Epidermal melanocyte (primary cell): ENCODE measurements at regions not wholly inside any gene's neighbourhood (a gene's known extent, or its start where the extent isn't known, plus 50 kb on each side); places are given as distances from the start of the nearest gene placed in this dataset.
"Not testable (repeated sequence)": the region's sequence is repeated elsewhere in the genome, so short reads cannot be mapped to it uniquely, and the experiment has no call there.

ENCODE experiments used
- DNase-seq: peaks from one replicate; pipeline ENCODE4 v3.0.0; 2011; ENCODE audit warnings: low spot score; ENCODE audit not compliant: insufficient read length

DNA sequence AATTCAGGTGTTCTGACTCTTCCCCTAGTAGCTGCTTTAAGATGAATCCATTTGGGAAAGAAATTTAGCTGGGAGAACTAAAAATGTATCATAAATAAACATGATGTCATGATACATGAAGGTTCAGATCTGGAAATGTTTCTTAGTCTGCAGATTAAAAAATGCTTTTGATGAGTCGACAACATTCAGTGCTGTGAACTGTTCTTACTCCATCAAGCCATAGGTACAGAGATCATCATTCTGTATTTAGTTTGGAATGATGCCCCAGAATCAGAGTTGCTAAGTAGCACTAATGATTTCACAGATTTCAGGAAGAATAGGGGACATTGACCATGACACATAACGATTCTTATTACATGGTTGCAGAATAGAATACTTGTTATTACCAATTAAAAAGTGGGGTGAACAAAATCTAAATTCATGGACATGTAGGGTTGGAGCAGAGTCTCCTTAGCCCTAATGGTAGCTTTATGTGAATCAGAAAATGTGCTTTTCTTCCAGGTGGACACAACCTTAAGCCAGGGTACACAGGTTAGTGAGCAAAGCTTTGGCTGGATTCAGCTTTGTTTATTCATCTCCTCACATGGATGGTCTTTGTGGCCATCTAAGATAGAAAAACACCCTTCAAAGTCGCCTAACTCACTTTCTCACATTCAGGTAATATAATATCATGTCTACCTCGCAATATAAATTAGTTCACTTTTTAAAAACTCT, 205.4 kb upstream of the SEL1L start:
- DNase-seq, result no peak

DNA sequence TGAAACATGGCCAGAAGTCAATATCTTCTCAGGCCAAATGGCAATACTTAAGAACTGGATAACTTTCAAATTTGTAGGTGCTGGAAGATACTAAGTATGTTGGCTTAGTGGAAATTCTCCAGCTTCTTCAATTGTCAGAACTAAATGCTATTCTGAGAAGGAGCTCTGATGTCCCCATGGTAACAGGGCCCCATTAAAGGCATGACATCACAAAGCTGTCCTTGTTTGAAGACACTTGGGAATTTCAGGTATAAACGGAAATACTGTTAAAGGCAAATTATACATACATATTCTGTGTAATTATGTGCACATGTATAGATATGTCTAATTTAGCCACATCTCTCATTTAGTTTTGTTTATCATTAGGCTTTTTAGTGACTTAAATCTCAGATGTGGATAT, 210.0 kb upstream of the SEL1L start:
- DNase-seq, result no peak

DNA sequence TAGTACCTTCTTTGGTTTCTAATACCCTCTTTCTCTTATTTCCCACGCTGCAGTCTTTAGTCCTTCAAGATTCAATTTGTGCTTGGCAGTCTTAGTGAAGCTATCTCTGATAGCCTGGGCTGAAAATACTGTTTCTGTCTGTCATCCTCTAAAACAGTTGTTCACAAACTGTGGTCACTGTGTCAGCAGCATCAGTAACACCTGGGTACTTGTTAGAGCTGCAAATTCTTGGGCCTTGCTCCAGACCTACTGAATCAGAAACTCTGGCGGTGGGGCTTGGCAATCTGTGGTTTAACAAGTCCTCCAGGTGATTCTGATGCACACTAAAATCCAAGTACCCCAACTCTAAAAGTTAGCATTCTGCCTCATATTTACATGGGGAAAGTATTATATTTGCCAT, 217.5 kb upstream of the SEL1L start:
- DNase-seq, result no peak

DNA sequence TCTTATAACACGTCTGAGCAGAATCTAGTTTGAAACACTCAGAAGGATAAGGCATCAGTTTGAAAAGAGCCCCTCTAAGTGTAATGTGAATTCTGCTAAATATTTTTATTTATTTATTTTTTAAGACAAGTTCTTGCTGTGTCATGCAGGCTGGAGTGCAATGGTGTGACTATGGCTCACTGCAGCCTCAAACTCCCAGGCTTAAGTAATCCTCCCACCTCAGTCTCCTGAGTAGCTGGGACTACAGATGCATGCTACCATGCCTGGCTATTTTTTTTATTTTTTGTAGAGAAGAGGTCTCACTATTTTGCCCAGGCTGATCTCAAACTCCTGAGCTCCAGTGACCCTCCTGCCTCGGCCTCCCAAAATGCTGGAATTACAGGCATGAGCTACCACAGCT, 225.9 kb upstream of the SEL1L start:
- no peak for DNase-seq

DNA sequence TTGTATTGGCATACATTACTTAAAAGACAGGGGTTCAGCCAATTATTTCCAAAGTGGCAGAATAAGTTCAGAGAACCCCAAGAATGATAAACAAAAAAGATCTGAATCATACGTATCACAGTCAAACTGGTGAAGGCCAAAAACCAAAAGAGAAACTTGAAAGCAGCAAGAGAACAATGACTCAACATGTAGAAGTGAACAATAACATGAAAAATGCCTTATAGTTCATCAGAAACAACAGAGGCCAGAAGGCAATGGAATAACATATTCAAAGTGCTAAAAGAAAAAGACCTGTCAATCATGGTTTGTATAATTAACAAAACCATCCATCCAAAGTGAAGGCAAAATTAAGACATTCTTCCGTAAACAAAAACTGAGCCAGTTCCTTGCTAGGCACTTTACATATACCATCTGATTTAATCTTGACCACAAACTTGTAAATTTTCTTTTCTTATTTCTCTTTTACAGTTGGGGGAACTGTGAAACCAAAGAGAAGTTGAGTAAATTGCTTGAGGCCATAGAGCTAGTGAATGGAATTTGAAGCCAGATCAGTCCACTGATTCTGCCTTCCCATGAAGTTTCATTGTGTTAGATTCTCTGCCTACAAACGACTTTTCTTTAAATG, 232.1 kb upstream of the SEL1L start:
- DNase-seq, result no peak

DNA sequence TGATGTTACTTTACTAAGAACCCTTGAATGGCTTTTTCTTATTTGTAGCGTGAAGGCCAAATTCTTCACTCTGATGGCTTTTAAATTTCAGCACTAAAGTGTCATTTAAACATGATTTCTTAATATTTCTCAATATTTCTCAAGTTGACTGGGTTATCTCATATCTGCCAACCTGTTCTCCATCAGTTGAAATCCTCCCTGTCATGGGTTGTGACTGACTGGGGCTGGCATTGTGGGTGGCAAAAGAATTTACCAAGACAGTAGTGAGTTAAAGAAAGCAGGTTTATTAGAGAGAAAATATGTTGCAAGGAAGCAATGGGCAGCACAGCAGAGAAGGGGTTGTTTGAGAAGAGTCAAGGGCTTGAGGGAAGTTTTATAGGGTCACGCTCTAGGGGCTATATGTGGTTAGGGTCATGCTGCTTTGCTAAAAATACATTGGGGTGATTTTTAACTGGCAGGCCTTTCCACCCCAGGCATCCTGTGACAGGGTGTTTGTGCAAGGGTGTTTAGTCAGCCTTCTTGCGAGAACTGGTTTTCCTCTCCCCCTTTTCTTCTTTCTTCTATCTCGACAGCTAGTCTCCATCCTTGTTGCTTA, 232.8 kb upstream of the SEL1L start:
- no peak for DNase-seq

DNA sequence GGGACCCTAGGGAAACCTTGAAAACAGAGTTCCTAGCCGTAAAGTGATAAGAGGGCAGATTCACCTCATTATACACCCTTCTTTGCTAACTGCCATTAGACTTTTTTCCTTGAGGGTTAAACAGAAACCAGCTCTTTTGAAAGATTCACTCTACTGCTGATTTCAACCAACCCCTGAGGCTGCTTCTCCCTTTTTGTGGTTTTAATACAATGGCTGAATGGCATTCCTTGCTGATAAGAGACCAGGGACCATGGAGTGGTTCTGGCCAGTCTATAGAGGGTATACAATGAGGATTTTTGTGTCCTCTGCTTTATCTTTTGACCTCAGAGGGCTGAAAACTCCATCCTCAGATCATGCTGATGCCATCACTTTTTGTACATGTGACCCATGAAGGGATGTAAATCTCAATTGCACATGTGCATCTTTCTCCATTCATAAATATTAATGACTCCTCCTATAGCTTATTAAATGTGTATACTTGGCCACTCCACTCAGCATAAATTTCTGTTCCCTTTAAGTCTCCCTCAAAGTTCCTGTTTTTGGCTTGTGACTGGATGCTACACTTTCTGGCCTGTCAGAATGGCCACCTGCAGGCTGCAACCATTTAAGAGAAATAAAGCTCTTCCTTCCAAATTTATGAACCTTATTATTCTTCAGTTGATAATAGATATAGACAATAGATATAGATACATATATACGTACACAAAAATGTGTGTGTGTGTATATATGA, 233.8 kb upstream of the SEL1L start:
- DNase-seq, result no peak

DNA sequence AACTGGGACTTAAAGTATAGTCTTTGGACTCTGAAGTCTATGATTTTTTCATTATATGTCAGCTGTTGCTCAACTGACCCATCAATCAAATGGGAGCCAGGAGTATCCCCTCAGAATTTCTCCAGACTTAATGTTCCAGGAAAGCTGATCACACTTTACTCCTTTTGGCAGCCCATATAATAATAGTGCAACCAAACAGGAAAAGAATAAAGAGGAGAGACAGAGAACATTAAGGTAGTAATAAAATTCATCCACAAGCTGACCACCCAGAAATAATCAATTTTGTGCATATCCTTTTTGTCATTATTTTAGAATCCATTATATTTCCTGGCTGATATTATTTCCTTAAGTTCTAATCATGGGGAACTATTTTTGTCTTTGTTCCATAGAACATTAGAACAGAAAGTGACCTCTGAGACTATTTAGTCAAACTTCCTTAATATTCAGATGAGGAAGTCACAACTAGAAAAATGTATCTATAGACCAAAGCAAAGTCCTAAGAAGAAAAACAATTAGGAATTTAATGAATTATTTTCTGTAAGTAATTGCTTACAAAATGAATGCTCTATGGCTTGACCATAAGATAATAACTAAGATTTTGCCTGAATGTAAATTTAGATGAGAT, 238.1 kb upstream of the SEL1L start:
- DNase-seq, result no peak

DNA sequence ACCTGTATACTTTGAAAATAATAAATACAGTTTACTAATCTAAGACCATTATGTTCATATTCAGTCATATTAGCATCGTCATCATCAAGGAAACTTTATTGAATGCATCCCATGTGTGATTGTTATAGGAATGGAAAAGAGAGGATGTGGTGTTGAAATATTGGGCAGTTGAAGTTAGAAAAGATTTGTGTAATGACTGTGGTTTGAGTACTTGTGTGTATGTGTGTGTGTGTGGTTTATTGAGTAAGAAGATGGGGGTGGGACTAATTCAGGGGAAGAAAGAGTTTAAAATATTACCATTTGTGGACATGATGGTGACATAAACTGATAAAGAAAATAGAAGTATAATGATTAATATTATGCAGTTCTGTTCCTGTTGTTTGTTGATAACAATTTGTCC, 238.7 kb upstream of the SEL1L start:
- DNase-seq, result no peak

DNA sequence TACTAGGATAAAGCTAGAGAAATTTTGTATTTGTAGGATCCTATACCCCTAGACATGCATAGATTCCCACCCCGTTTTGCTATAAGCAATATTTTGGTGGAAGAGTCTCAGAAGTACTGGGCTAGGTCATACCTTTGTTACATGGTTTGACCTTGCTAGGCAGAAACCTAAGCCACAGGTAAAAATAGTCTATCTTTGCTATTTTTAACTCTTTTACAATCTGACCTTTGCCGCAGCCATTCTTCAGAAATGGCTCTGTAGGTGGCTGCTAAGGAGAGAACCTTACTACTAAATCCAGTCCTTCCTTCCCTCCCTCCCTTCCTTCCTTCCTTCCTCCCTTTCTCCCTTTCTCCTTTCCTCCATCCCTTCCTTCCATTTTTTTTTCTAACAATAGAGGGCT, 242.9 kb upstream of the SEL1L start:
- no peak for DNase-seq

DNA sequence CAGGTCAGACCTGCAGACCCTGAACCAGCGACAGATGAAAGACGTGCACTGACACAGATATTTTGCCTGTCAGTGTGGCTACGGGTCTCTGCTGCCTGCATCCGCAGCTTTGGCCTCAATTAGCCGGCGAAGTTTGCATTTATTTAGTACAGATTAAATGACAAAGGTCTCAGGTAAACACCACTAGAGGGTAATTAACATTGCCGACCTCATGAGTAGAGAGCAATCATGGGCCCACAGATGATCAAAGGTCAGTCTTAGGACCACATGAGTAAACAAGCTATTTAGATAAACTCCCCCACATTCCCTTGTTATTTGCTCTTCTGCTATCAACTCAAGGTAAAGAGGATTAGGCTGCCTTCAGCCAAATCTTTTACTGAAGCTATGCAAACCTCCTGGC, 248.1 kb upstream of the SEL1L start:
- DNase-seq, result not testable (repeated sequence)

DNA sequence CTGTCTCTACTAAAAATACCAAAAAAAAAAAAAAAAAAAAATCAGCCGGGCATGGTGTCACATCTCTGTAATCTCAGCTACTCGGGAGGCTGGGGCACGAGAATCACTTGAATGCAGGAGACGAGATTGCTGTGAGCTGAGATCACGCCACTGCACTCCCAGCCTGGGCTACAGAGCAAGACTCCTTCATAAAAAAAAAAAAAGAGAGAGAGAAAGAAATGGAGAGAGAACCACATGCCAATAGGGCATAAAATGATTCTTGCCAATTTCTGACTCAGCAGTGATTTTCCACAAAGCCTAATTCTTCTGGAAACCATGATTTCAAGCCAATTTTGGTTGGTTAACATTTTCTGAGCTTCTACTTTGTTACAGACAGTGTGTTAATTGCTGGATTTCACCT, 250.4 kb upstream of the SEL1L start:
- no peak for DNase-seq

DNA sequence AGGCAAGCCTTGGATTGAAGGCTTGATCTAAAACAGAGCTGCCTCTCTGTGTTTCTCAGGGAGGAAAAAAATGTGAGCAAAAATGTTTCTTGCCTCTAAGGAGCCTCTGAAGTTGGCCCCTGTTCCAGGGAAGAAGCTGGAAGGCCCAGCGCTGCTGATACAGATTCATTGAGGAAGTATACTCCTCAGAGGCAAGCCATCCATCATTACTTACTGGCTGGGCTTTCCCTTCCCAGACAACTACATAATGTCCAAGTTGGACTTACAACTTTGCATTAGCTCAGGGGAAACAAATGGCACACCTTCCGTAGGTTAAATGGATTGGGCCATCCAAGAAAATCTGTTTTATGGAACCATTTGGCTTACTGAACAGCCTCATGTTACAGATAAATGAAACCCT, 263.7 kb upstream of the SEL1L start:
- DNase-seq, result no peak

DNA sequence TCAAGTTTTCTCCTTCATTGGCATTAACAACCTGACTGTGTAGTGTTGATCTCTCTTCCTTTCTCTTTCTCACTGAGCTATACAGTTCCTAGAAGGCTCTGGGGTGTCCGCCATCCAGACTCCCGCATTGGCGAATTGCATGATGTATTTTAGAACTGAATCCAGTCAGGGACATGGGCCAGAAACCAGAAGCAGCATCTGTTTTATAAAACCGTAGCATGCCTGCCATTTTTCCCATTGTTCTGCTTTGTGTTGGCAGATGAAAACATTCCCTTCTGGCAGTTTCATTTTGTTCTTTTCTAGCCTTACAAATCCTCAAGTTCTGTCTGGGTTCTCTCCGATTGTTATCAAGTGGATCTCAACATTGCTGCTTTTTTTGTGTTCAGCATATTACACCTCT, 268.3 kb upstream of the SEL1L start:
- DNase-seq, result no peak

DNA sequence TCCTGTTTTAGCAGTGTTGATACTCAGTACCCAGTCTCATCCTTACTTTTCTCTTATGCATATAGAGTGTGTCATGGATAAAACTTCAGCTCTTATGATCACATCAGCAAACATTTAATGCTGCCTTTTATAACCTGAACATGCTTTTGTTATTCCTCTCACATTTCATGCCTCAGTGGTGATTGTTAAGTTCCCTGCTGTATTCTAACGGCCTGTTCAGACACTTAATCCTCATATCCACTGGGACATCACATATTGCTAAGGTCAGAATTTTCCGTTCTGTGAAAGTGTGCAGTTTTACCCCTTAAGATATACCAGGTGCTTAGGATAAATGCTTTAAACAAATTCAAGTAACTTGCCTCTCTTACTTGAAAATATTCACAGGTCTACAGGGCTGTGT, 268.7 kb upstream of the SEL1L start:
- no peak for DNase-seq

DNA sequence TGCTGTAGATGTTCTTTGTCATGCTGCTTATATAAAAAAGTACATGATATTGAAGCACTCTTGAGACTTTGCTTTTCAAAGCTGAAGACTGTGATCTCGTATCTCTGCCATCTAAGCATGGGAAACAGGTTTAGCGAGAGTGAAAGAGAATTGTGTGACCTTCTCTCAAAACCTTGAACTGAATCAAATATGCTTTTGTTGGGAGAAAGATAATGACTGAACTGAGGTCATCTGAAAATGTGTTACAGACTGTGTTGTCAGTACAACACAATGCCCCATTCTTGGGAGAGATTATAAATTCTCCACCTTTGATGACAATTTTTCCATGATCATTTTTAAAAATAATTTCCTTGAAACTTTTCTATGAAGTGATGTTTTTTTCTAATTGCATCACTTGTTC, 272.1 kb upstream of the SEL1L start:
- no peak for DNase-seq

DNA sequence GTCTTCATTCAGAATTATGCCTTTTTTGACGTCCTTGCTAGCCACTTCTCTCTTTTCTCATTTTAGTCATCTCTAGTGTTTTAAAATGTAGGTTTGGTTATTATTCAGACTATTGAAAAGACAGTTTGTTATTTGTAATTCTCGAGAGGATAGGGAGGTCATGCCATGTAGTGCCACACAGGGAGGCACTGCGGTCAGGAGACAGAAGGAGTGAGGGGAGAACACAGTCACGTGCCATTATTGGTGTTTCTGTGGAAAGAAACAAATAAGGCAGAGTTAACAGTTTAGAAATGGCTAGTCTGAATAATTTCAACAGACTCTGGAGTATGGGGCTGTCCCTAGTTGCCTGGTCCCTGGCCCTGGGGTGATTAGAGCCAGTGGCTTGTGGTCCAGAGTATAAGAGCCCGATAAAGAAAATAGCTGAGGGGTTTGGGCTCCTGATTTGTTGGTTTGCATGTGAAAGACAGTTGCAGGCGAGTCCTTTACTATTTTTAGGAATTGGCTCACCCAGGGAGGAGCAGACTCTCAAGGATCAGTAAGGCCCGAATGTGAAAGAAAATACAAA, 278.1 kb upstream of the SEL1L start:
- DNase-seq, result no peak

DNA sequence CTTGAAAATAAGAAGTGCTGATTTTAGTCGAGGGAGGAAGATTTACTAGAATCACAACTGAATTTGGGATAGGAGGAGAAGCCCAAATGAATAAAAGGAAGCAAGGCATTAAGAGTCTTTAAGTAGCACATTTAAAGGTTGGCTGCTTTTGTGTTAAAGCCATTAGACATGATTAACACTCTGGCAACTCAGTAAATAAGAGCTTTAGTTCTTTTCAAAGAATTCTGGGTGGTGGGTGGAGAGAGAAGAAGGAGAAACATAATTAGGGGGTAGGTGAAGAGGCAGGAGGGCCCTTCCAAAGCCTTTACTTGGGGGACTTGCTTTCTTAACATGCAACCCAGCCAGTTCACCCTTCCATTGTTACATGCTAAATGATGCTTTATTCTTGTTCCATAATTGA, 284.6 kb upstream of the SEL1L start:
- DNase-seq, result no peak

DNA sequence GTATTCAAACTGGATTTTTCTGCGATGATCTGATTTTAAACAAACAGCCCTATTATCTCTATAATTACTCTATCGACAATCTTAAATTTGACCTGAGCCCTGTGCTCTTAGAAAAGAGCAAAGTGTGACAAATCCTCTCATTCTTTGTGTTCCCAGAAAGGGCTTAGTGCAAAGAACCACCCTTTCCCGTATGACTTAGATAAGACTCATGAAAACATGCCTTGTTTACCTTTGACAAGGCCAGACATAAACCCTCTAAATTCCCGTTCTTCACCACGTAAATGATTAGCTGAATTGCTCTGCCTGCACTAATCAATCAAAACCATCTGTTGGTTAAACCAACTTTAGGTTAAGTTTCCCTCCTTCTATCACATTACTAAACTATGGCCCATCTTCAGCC, 285.7 kb upstream of the SEL1L start:
- no peak for DNase-seq

DNA sequence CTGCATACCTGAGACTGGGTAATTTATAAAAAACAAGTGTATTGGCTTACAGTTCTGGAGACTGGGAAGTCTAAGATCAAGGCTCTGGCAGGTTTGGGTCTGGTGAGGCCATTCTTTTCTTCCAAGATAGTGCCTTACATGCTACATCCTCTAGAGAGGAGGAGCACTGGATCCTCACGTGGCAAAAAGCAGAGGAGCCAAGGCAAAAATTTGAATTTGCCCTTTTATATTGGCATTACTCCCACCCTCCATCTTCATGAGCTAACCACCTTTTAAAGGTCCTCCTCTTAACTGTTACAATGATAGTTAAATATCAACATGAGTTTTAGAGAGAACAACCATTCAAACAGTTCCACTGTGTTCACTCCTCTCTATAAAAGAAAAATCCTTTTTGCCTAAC, 286.3 kb upstream of the SEL1L start:
- no peak for DNase-seq

DNA sequence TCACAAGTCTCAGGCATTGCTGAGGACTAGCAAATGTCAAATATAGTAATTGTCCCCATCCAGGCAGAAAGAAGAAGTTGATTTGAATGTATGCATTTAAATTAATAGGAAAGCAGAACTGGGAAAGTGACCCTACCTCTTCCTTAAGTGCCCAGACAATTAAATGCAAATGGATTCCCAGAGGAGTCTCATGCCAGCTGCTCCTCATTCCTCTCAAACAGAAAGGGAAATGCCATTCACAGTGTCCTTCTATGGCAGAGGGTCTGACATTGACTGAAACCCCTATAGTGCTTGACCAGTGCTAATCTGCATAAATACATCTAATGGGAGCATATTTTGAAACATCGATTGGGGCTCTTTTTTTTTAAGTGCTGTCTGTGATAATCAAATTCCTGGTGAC, 292.4 kb upstream of the SEL1L start:
- DNase-seq, result no peak

DNA sequence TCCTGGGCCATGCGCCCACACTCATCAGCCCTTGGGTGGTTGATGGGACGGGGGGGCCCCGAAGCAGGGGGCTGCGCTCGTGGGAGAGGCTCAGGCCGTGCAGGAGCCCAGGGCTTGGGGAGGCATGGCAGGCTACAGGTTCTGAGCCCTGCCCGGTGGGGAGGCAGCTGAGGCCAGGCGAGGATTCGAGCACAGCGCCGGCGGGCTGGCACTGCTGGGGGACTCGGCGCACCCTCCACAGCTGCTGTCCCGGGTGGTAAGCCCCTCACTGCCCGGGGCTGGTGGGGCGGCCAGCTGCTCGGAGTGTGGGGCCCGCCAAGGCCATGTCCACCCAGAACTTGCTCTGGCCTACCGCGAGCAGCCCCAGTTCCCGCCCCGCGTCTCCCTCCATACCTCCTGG, 295.8 kb upstream of the SEL1L start:
- no peak for DNase-seq
